H1 (cell line): ENCODE measurements at regions not wholly inside any gene's neighbourhood (a gene's known extent, or its start where the extent isn't known, plus 50 kb on each side); places are given as distances from the start of the nearest gene placed in this dataset.

Source experiments
- CTCF ChIA-PET: fragments of 300-600 bp; sonication (Branson Sonifier 250); formaldehyde crosslinking; loops from one replicate; lab custom pipeline; 2021; ENCODE audit not compliant: partially characterized antibody; lab: Charles Lee
- POLR2A ChIA-PET: fragments of 300-600 bp; sonication (Branson Sonifier 250); formaldehyde crosslinking; loops from one replicate; lab custom pipeline; 2021; ENCODE audit warnings: inconsistent platforms; ENCODE audit not compliant: partially characterized antibody; lab: Charles Lee
- DNase-seq, 2 experiments: peaks; one replicate each; pipeline versions ENCODE4 v3.0.0 to v3.0.0-alpha.2; 2010 to 2022; ENCODE audit warnings: low spot score in 2 of 2, low read depth in 1 of 2, mixed read lengths in 1 of 2
- FAIRE-seq: peaks from 2 replicates; lab custom pipeline; 2011; peaks lifted over from hg19 to GRCh38; lab: Jason Lieb, UNC
- H2AFZ ChIP-seq: 2 replicates; pipeline ENCODE4 v1.8.1; 2012; ENCODE audit warnings: low read length, inconsistent platforms
- H2AK5ac ChIP-seq: 2 replicates; pipeline ENCODE4 v1.6.1; 2013; ENCODE audit warnings: low read depth, low read length
- H2BK120ac ChIP-seq: replicated peaks from 2 replicates; pipeline ENCODE3; 2013; ENCODE audit warnings: low read depth, low read length, inconsistent platforms
- H2BK12ac ChIP-seq: 2 replicates; pipeline ENCODE4 v1.6.1; 2013; ENCODE audit warnings: low read depth, low read length
- H2BK15ac ChIP-seq: 2 replicates; pipeline ENCODE4 v1.6.1; 2013; ENCODE audit warnings: low read length
- H2BK20ac ChIP-seq: 2 replicates; pipeline ENCODE4 v1.6.1; 2013; ENCODE audit warnings: low read length
- H2BK5ac ChIP-seq: 2 replicates; pipeline ENCODE4 v1.6.1; 2013; ENCODE audit warnings: low read depth, low read length
- H3K14ac ChIP-seq: 2 replicates; pipeline ENCODE4 v1.6.1; 2013; ENCODE audit warnings: inconsistent platforms; ENCODE audit not compliant: insufficient read length
- H3K18ac ChIP-seq: 2 replicates; pipeline ENCODE4 v1.6.1; 2013; ENCODE audit warnings: low read length; ENCODE audit errors: extremely low read depth
- H3K23ac ChIP-seq: 2 replicates; pipeline ENCODE4 v1.6.1; 2013; ENCODE audit warnings: inconsistent platforms; ENCODE audit not compliant: insufficient read length
- H3K23me2 ChIP-seq: 2 replicates; pipeline ENCODE4 v1.6.1; 2013; ENCODE audit warnings: low read depth, low read length
- H3K27ac ChIP-seq: 2 replicates; pipeline ENCODE4 v1.6.1; 2011; ENCODE audit warnings: low read depth, low read length, inconsistent platforms
- H3K27me3 ChIP-seq, 4 experiments: replicated peaks in 1 of 4; 1 replicate in 1 of 4; 2 replicates in 3 of 4; pipeline versions ENCODE4 v1.6.1 to v1.8.1; 2011 to 2013; ENCODE audit warnings: low read length in 3 of 4, mild to moderate bottlenecking in 3 of 4, inconsistent platforms in 2 of 4, mixed read lengths in 2 of 4, moderate library complexity in 1 of 4; ENCODE audit not compliant: control insufficient read depth in 3 of 4, insufficient read depth in 3 of 4; ENCODE audit errors: extremely low read depth in 1 of 4
- H3K36me3 ChIP-seq, 4 experiments: 2 replicates each; pipeline versions ENCODE4 v1.6.1 to v1.8.1; 2011 to 2013; ENCODE audit warnings: mild to moderate bottlenecking in 4 of 4, low read length in 3 of 4, moderate library complexity in 2 of 4, control low read depth in 1 of 4, inconsistent platforms in 1 of 4; ENCODE audit not compliant: insufficient read depth in 4 of 4, control insufficient read depth in 2 of 4
- H3K4ac ChIP-seq: replicated peaks from 2 replicates; pipeline ENCODE3; 2013; ENCODE audit warnings: low read length, low read depth, mixed read lengths, inconsistent platforms; ENCODE audit not compliant: insufficient read length
- H3K4me1 ChIP-seq, 4 experiments: replicated peaks in 1 of 4; 1 replicate in 1 of 4; 2 replicates in 3 of 4; pipeline versions ENCODE4 v1.6.1 to v1.8.1; 2011 to 2013; ENCODE audit warnings: low read length in 3 of 4, inconsistent platforms in 2 of 4, mixed read lengths in 1 of 4; ENCODE audit not compliant: insufficient read depth in 4 of 4, control insufficient read depth in 3 of 4
- H3K4me2 ChIP-seq, 2 experiments: 2 replicates each; pipeline versions ENCODE4 v1.6.1 to v1.8.1; 2011 to 2013; ENCODE audit warnings: low read depth in 2 of 2, low read length in 2 of 2, control low read depth in 1 of 2, inconsistent platforms in 1 of 2, mild to moderate bottlenecking in 1 of 2; ENCODE audit not compliant: insufficient read depth in 1 of 2
- H3K4me3 ChIP-seq, 4 experiments: fragments of 200-600, 300-600 bp in 1 of 4; sonication (generic), shearing (Covaris generic), sonication (Bioruptor Twin) in 1 of 4; 2 replicates each; pipeline versions ENCODE4 v1.5.1 to v1.8.1; 2011 to 2016; ENCODE audit warnings: low read length in 4 of 4, low read depth in 3 of 4, control low read depth in 2 of 4, inconsistent platforms in 2 of 4, mild to moderate bottlenecking in 2 of 4, mixed read lengths in 1 of 4, moderate library complexity in 1 of 4; ENCODE audit not compliant: insufficient read depth in 2 of 4; ENCODE audit errors: extremely low read depth in 1 of 4
- H3K56ac ChIP-seq: replicated peaks from 2 replicates; pipeline ENCODE3; 2013; ENCODE audit warnings: low read depth, mild to moderate bottlenecking, mixed read lengths, low read length, inconsistent platforms; ENCODE audit not compliant: insufficient read length
- H3K79me1 ChIP-seq: 2 replicates; pipeline ENCODE4 v1.6.1; 2013; ENCODE audit warnings: low read depth, low read length, control low read depth
- H3K79me2 ChIP-seq, 2 experiments: 2 replicates each; pipeline versions ENCODE4 v1.6.1 to v1.8.1; 2012 to 2013; ENCODE audit warnings: low read length in 2 of 2, mild to moderate bottlenecking in 2 of 2, inconsistent platforms in 1 of 2; ENCODE audit not compliant: insufficient read depth in 2 of 2, control insufficient read depth in 1 of 2
- H3K9ac ChIP-seq, 4 experiments: replicated peaks in 1 of 4; 1 replicate in 1 of 4; 2 replicates in 3 of 4; pipeline versions ENCODE4 v1.6.1 to v1.8.1; 2011 to 2013; ENCODE audit warnings: low read depth in 3 of 4, low read length in 3 of 4, control low read depth in 2 of 4, mild to moderate bottlenecking in 2 of 4, moderate library complexity in 2 of 4, inconsistent platforms in 1 of 4; ENCODE audit errors: extremely low read depth in 1 of 4
- H3K9me3 ChIP-seq, 2 experiments: 2 replicates each; pipeline versions ENCODE4 v1.6.1 to v1.8.1; 2012 to 2013; ENCODE audit warnings: mild to moderate bottlenecking in 2 of 2, moderate library complexity in 2 of 2, control low read depth in 1 of 2, inconsistent platforms in 1 of 2, low read depth in 1 of 2, low read length in 1 of 2, mixed read lengths in 1 of 2; ENCODE audit not compliant: insufficient read depth in 2 of 2
- H4K20me1 ChIP-seq, 2 experiments: replicated peaks in 1 of 2; 2 replicates each; pipeline versions ENCODE3 to v1.8.1; 2011 to 2013; ENCODE audit warnings: inconsistent platforms in 2 of 2, low read length in 2 of 2, mild to moderate bottlenecking in 1 of 2; ENCODE audit not compliant: insufficient read depth in 2 of 2, control insufficient read depth in 1 of 2
- H4K5ac ChIP-seq: 2 replicates; pipeline ENCODE4 v1.6.1; 2013; ENCODE audit warnings: low read length, low read depth, mixed read lengths, inconsistent platforms; ENCODE audit not compliant: insufficient read length
- H4K8ac ChIP-seq: 2 replicates; pipeline ENCODE4 v1.8.0; 2013; ENCODE audit warnings: mild to moderate bottlenecking, moderate library complexity, low read length, inconsistent platforms; ENCODE audit not compliant: insufficient read depth; ENCODE audit errors: extremely low read depth
- H4K91ac ChIP-seq: replicated peaks from 2 replicates; pipeline ENCODE3; 2013; ENCODE audit warnings: low read length, mixed read lengths, inconsistent platforms; ENCODE audit not compliant: insufficient read length
- JUN ChIP-seq: IDR thresholded peaks from 2 replicates; pipeline ENCODE4 v1.6.1; 2011; ENCODE audit warnings: low read depth, mild to moderate bottlenecking, improper control_type of control experiment, low read length
- POLR2A ChIP-seq, 2 experiments: IDR thresholded peaks; 1 replicate in 1 of 2; 2 replicates in 1 of 2; pipeline ENCODE4 v1.6.1; 2011; ENCODE audit warnings: low read depth in 2 of 2, low read length in 2 of 2, mild to moderate bottlenecking in 2 of 2; ENCODE audit errors: control extremely low read depth in 1 of 2
- whole genome bisulfite sequencing, 2 experiments: shearing (Covaris generic) in 1 of 2; methylation state at CpG; one replicate each; pipeline versions ENCODE4 v1.1.6 to v1.1.7; 2013 to 2015; ENCODE audit warnings: low lambda C conversion rate in 2 of 2, mixed read lengths in 2 of 2, inconsistent platforms in 1 of 2, low coverage in 1 of 2, missing lambda C conversion rate in 1 of 2; ENCODE audit not compliant: insufficient replicate concordance in 2 of 2, insufficient coverage in 1 of 2, insufficient read length in 1 of 2; ENCODE audit errors: extremely low coverage in 1 of 2, missing lambda C conversion rate in 1 of 2; 5-methylcytosine and 5-hydroxymethylcytosine counted together

GRCh38 chr2:19000776-19001175 lies 357.6 kb downstream of the OSR1 start:
- no peak overlapping the region for H2BK5ac ChIP-seq
- no peak overlapping the region for H4K8ac ChIP-seq
- H2BK120ac ChIP-seq = no peak overlapping the region
- H2BK20ac ChIP-seq = no peak overlapping the region
- H4K91ac ChIP-seq = no peak overlapping the region
- no peaks in the 10 kb centered on the region for H3K4me1 ChIP-seq
- ChIA-PET POLR2A (interaction anchor here (0.5 kb wide), 1 partner anchor 17 kb away, joined by 3 read pairs; no protein-coding TSS in a partner anchor), CTCF (no interaction called here)
- H3K14ac ChIP-seq = no peak overlapping the region
- H3K4me2 ChIP-seq = no peak overlapping the region
- H3K23ac ChIP-seq = no peak overlapping the region
- TF ChIP-seq JUN = no peak
- no peak for TF ChIP-seq POLR2A (IDR thresholded peaks at IDR 0.05; ENCODE audit: control extremely low read depth in 1 of 2, low read depth in 2 of 2, low read length in 2 of 2)
- no peak overlapping the region for H2BK12ac ChIP-seq
- H2BK15ac ChIP-seq = no peak overlapping the region
- H3K9me3 ChIP-seq = no peaks in the 10 kb centered on the region
- FAIRE-seq (no peak), DNase-seq (no peak)
- no peak overlapping the region for H3K4me3 ChIP-seq
- no peak overlapping the region for H4K5ac ChIP-seq
- no peak overlapping the region for H3K9ac ChIP-seq
- H3K56ac ChIP-seq = no peak overlapping the region
- H3K27ac ChIP-seq = no peak overlapping the region
- no peaks in the 10 kb centered on the region for H3K79me2 ChIP-seq
- no peak overlapping the region for H2AFZ ChIP-seq
- H3K79me1 ChIP-seq = no peaks in the 10 kb centered on the region
- H4K20me1 ChIP-seq = no peaks in the 10 kb centered on the region
- H3K27me3 ChIP-seq = no peaks in the 10 kb centered on the region
- H3K36me3 ChIP-seq = no peaks in the 10 kb centered on the region
- H3K4ac ChIP-seq = no peak overlapping the region
- no peak overlapping the region for H2AK5ac ChIP-seq
- H3K18ac ChIP-seq = no peak overlapping the region
- H3K23me2 ChIP-seq = peaks cover 2% of the 10 kb centered on the region; the same call in 1 of the 2 replicates
- 86% methylated on average over 3 of the region's 3 CpGs; no CpG with 5 or more reads in 1 of the 2 experiments for WGBS, 2 experiments
